ENCODE measurements at regions not wholly inside any gene's neighbourhood (a gene's known extent, or its start where the extent isn't known, plus 50 kb on each side); places are given as distances from the start of the nearest gene placed in this dataset.
"Not testable (repeated sequence)": the region's sequence is repeated elsewhere in the genome, so short reads cannot be mapped to it uniquely, and the experiment has no call there.

DNA sequence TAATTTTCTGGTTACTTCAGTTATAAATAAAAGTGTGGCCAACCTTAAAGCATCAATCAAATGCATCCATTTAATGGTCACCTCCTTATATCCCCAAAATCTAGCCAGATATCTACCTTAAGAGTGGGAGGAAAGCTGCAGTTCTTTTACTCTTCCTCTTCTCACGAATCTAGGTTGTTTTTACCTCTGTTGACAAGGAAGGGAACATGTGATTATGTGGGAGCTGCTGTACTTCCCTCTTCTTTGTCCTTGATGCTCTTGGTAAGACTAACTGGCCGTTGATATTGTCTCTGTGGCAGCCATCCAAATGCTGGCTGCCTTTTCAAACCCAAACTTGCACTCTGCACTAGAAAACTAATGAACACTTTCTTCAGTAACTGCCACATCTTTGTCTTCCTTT lies 275.3 kb upstream of the CADM2 start:
- H2AFZ ChIP-seq (ENCODE audit: low read depth, low read length), result no peak overlapping the region
- no peaks in the 10 kb centered on the region for H4K20me1 ChIP-seq (ENCODE audit: insufficient read depth, low read length)
- no peaks in the 10 kb centered on the region for H3K9me3 ChIP-seq (ENCODE audit: insufficient read depth, low read length, severe bottlenecking)
- H3K4me3 ChIP-seq (ENCODE audit: low read depth in 1 of 2, low read length in 2 of 2), result no peak overlapping the region
- H3K9ac ChIP-seq (ENCODE audit: low read depth, low read length), result no peak overlapping the region
- H3K36me3 ChIP-seq (ENCODE audit: insufficient read depth, low read length), result no peaks in the 10 kb centered on the region
- H3K4me1 ChIP-seq (ENCODE audit: insufficient read depth, low read length), result no peaks in the 10 kb centered on the region
- no peak overlapping the region for H3K4me2 ChIP-seq (ENCODE audit: insufficient read depth, low read length)
- H3K27ac ChIP-seq (ENCODE audit: low read length), result no peak overlapping the region
- no peak for TF ChIP-seq EZH2 (IDR thresholded peaks at IDR 0.05; ENCODE audit: borderline replicate concordance, low read depth, low read length, severe bottlenecking)
- TF ChIP-seq, protein P1, sequence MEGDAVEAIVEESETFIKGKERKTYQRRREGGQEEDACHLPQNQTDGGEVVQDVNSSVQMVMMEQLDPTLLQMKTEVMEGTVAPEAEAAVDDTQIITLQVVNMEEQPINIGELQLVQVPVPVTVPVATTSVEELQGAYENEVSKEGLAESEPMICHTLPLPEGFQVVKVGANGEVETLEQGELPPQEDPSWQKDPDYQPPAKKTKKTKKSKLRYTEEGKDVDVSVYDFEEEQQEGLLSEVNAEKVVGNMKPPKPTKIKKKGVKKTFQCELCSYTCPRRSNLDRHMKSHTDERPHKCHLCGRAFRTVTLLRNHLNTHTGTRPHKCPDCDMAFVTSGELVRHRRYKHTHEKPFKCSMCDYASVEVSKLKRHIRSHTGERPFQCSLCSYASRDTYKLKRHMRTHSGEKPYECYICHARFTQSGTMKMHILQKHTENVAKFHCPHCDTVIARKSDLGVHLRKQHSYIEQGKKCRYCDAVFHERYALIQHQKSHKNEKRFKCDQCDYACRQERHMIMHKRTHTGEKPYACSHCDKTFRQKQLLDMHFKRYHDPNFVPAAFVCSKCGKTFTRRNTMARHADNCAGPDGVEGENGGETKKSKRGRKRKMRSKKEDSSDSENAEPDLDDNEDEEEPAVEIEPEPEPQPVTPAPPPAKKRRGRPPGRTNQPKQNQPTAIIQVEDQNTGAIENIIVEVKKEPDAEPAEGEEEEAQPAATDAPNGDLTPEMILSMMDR (IDR thresholded peaks at IDR 0.05; ENCODE audit: borderline replicate concordance, extremely low read depth, low read length, poor library complexity, severe bottlenecking), result no peak
- H3K27me3 ChIP-seq (ENCODE audit: insufficient read depth, low read length, poor library complexity), result no peaks in the 10 kb centered on the region
- ATAC-seq (ENCODE audit: insufficient read depth, low read depth), result no peak
- DNase-seq, result no peak
- H3K79me2 ChIP-seq (ENCODE audit: insufficient read depth, low read length), result no peaks in the 10 kb centered on the region

DNA sequence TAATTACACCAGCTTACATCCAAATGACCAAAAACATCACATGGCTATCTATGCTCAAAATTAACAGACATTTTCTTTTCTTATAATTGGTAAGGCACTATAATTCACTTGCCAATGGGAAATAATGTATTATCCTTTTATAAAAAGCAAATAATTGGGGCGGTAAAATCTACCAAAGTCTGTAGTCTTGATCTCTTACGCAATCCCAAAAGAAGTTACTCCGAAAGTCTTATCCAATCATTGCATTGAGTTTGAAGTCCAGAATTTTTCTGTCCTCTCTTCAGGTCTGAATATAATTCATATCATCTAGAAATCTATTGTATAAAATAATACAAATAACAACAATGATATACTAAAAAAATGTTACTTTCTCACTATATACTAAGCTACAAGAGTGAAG lies 273.3 kb upstream of the CADM2 start:
- Histone ChIP-seq H3K27me3 (ENCODE audit: insufficient read depth, low read length, poor library complexity) (no peaks in the 10 kb centered on the region), H3K4me2 (ENCODE audit: insufficient read depth, low read length) (no peak overlapping the region), H3K4me3 (ENCODE audit: low read depth in 1 of 2, low read length in 2 of 2) (no peak overlapping the region), H4K20me1 (ENCODE audit: insufficient read depth, low read length) (no peaks in the 10 kb centered on the region), H3K9me3 (ENCODE audit: insufficient read depth, low read length, severe bottlenecking) (no peaks in the 10 kb centered on the region), H2AFZ (ENCODE audit: low read depth, low read length) (no peak overlapping the region), H3K9ac (ENCODE audit: low read depth, low read length) (no peak overlapping the region), H3K36me3 (ENCODE audit: insufficient read depth, low read length) (no peaks in the 10 kb centered on the region), H3K79me2 (ENCODE audit: insufficient read depth, low read length) (no peaks in the 10 kb centered on the region), H3K27ac (ENCODE audit: low read length) (no peak overlapping the region), H3K4me1 (ENCODE audit: insufficient read depth, low read length) (no peaks in the 10 kb centered on the region)
- TF ChIP-seq EZH2 (IDR thresholded peaks at IDR 0.05; ENCODE audit: borderline replicate concordance, low read depth, low read length, severe bottlenecking), result no peak
- TF ChIP-seq, protein P1 (IDR thresholded peaks at IDR 0.05; ENCODE audit: borderline replicate concordance, extremely low read depth, low read length, poor library complexity, severe bottlenecking), result no peak
- ATAC-seq (ENCODE audit: insufficient read depth, low read depth) (no peak), DNase-seq (no peak)

DNA sequence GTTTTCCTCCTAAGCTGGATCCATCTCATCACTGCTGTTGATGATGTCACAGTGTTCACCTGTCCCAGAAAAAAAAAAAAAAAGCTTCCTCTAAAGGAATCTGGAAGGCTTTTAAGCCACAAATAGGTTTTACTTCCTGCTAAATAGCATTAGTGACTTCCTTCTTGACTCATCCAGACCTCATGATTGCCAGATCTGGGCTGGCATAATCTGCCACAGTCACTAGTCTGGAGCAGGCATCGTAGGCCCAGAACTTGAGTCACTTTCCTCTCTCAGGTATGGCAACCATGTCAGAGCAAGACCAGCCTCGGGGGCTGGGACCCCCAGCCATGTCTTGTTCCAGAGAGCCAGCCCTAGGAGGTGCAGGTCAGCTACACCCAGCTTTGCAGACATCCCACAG lies 266.5 kb upstream of the CADM2 start:
- no peak for ATAC-seq (ENCODE audit: insufficient read depth, low read depth)
- Histone ChIP-seq H3K4me3 (ENCODE audit: low read depth in 1 of 2, low read length in 2 of 2) (no peak overlapping the region), H3K27ac (ENCODE audit: low read length) (no peak overlapping the region), H3K27me3 (ENCODE audit: insufficient read depth, low read length, poor library complexity) (no peaks in the 10 kb centered on the region), H3K4me2 (ENCODE audit: insufficient read depth, low read length) (no peak overlapping the region), H3K9me3 (ENCODE audit: insufficient read depth, low read length, severe bottlenecking) (no peaks in the 10 kb centered on the region), H3K4me1 (ENCODE audit: insufficient read depth, low read length) (no peaks in the 10 kb centered on the region), H3K36me3 (ENCODE audit: insufficient read depth, low read length) (no peaks in the 10 kb centered on the region), H4K20me1 (ENCODE audit: insufficient read depth, low read length) (no peaks in the 10 kb centered on the region), H3K79me2 (ENCODE audit: insufficient read depth, low read length) (no peaks in the 10 kb centered on the region), H2AFZ (ENCODE audit: low read depth, low read length) (no peak overlapping the region), H3K9ac (ENCODE audit: low read depth, low read length) (no peak overlapping the region)
- no peak for TF ChIP-seq EZH2 (IDR thresholded peaks at IDR 0.05; ENCODE audit: borderline replicate concordance, low read depth, low read length, severe bottlenecking)
- TF ChIP-seq, protein P1 (IDR thresholded peaks at IDR 0.05; ENCODE audit: borderline replicate concordance, extremely low read depth, low read length, poor library complexity, severe bottlenecking), result no peak
- DNase-seq, result no peak

DNA sequence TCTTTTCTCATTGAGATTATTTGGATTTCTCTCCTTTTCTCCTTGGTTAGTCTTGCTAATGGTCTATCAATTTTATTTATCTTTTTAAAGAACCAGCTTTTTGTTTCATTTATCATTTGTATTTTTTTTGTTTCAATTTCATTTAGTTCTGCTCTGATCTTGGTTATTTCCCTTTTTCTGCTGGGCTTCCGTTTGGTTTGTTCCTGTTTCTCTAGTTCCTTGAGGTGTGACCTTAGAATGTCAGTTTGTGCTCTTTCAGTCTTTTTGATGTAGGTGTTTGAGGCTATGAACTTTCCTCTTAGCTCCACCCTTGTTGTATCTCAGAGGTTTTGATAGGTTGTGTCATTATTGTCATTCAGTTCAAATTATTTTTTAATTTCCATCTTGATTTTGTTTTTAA lies 248.5 kb upstream of the CADM2 start:
- not testable (repeated sequence) for H3K9ac ChIP-seq (ENCODE audit: low read depth, low read length); H4K20me1 ChIP-seq (ENCODE audit: insufficient read depth, low read length); H3K27ac ChIP-seq (ENCODE audit: low read length); DNase-seq; H3K4me2 ChIP-seq (ENCODE audit: insufficient read depth, low read length); H3K4me1 ChIP-seq (ENCODE audit: insufficient read depth, low read length); ATAC-seq (ENCODE audit: insufficient read depth, low read depth); H3K27me3 ChIP-seq (ENCODE audit: insufficient read depth, low read length, poor library complexity); H2AFZ ChIP-seq (ENCODE audit: low read depth, low read length); H3K4me3 ChIP-seq (ENCODE audit: low read depth in 1 of 2, low read length in 2 of 2); H3K36me3 ChIP-seq (ENCODE audit: insufficient read depth, low read length); H3K79me2 ChIP-seq (ENCODE audit: insufficient read depth, low read length); H3K9me3 ChIP-seq (ENCODE audit: insufficient read depth, low read length, severe bottlenecking)
